ENCODE measurements at regions not wholly inside any gene's neighbourhood (a gene's known extent, or its start where the extent isn't known, plus 50 kb on each side); places are given as distances from the start of the nearest gene placed in this dataset.
"Not testable (repeated sequence)": the region's sequence is repeated elsewhere in the genome, so short reads cannot be mapped to it uniquely, and the experiment has no call there.

GRCh38 chr9:41798684-41799083 is 330.5 kb downstream of the CNTNAP3B start:
- TF ChIP-seq CTCF (conservative IDR thresholded peaks at IDR 0.05; ENCODE audit: low read length); EZH2phosphoT487 (IDR thresholded peaks at IDR 0.05; ENCODE audit: borderline replicate concordance, low read depth, low read length): not testable (repeated sequence)

Measured in OCI-LY7 (cell line).